ENCODE measurements at regions not wholly inside any gene's neighbourhood (a gene's known extent, or its start where the extent isn't known, plus 50 kb on each side); places are given as distances from the start of the nearest gene placed in this dataset.
A peak's percentile ranks its signal among the peaks of the same experiment; 100 is the strongest.

DNA sequence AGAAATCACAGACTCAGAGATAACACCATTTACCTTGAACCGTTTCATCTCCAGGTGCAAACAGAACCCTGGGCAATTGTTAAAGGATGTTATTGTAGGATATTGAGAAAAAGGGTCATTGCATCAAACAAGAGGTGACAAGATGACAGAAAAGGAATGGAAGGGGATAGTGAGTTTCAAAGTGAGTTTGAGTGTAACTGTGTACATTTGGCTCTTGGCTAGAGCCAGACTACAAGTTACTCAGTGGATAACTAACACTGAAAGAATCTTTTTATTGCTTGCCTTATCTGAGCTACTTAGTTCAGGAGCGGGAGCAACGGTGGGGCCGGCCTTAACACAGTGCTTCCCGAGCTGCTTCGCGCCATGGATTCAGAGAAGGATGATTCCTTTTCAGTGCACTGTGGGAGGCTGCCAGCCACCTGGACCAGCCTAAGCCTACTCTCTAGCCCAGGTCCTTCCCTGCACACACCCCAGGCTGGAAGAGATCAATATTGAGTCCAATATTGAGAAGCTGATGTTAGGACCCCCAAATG lies 193.4 kb downstream of the ATPSCKMT start:
- Histone ChIP-seq H3K9ac (no peak overlapping the region), H3K9me2 (ENCODE audit: insufficient read depth) (no peaks in the 10 kb centered on the region), H4K20me1 (ENCODE audit: insufficient read depth) (no peaks in the 10 kb centered on the region), H3K9me3 (ENCODE audit: low read depth) (no peaks in the 10 kb centered on the region), H2AFZ (no peak overlapping the region), H3F3A (ENCODE audit: insufficient read depth) (no peaks in the 10 kb centered on the region), H3K27ac (no peak overlapping the region), H3K27me3 (replicated peaks; ENCODE audit: insufficient read depth) (peaks cover 15% of the 10 kb centered on the region; the same call in 1 of the 2 replicates), H3K4me2 (ENCODE audit: unreplicated experiment) (no peak overlapping the region), H3K36me3 (ENCODE audit: low read depth) (no peaks in the 10 kb centered on the region), H3K79me2 (ENCODE audit: insufficient read depth) (no peaks in the 10 kb centered on the region), H3K4me3 (no peak overlapping the region), H3K4me1 (ENCODE audit: insufficient read depth) (peaks cover 3% of the 10 kb centered on the region; the same call in 1 of the 2 replicates)
- in situ Hi-C loops (cut with MboI) = no loop called here
- DNase-seq = peak; percentile 18
- 42 to 50% methylated on average over 7 of the region's 7 CpGs for WGBS, 2 experiments (ENCODE audit: low coverage in 1 of 2, low lambda C conversion rate in 2 of 2, missing lambda C conversion rate in 2 of 2)
- no peak for TF ChIP-seq EZH2 (IDR thresholded peaks at IDR 0.05; ENCODE audit: insufficient read depth, poor library complexity, severe bottlenecking)
- no peak for TF ChIP-seq EZH2phosphoT487 (IDR thresholded peaks at IDR 0.05; ENCODE audit: insufficient read depth, low read depth)

GRCh38 chr5:10049858-10050455 lies 199.7 kb downstream of the ATPSCKMT start:
- H4K20me1 ChIP-seq (ENCODE audit: insufficient read depth) = no peaks in the 10 kb centered on the region
- in situ Hi-C loops (cut with MboI) = no loop called here
- no peak overlapping the region for H3K4me2 ChIP-seq (ENCODE audit: unreplicated experiment)
- peaks cover 11% of the 10 kb centered on the region; the same call in 1 of the 2 replicates for H3K27me3 ChIP-seq (replicated peaks; ENCODE audit: insufficient read depth)
- no peaks in the 10 kb centered on the region for H3K9me3 ChIP-seq (ENCODE audit: low read depth)
- H3K79me2 ChIP-seq (ENCODE audit: insufficient read depth) = no peaks in the 10 kb centered on the region
- H3K4me3 ChIP-seq = no peak overlapping the region
- WGBS, 2 experiments (ENCODE audit: low coverage in 1 of 2, low lambda C conversion rate in 2 of 2, missing lambda C conversion rate in 2 of 2) = 28 to 50% methylated on average over 1 of the region's 1 CpG
- H2AFZ ChIP-seq = no peak overlapping the region
- no peaks in the 10 kb centered on the region for H3K36me3 ChIP-seq (ENCODE audit: low read depth)
- no peak overlapping the region for H3K9ac ChIP-seq
- H3K9me2 ChIP-seq (ENCODE audit: insufficient read depth) = no peaks in the 10 kb centered on the region
- no peak for DNase-seq
- H3K27ac ChIP-seq = no peak overlapping the region
- 0 out of 2 replicates have a peak, but pooled peaks cover 7% of the 10 kb centered on the region for H3K4me1 ChIP-seq (ENCODE audit: insufficient read depth)
- no peaks in the 10 kb centered on the region for H3F3A ChIP-seq (ENCODE audit: insufficient read depth)
- TF ChIP-seq EZH2phosphoT487 (IDR thresholded peaks at IDR 0.05; ENCODE audit: insufficient read depth, low read depth) (no peak), EZH2 (IDR thresholded peaks at IDR 0.05; ENCODE audit: insufficient read depth, poor library complexity, severe bottlenecking) (no peak)

DNA sequence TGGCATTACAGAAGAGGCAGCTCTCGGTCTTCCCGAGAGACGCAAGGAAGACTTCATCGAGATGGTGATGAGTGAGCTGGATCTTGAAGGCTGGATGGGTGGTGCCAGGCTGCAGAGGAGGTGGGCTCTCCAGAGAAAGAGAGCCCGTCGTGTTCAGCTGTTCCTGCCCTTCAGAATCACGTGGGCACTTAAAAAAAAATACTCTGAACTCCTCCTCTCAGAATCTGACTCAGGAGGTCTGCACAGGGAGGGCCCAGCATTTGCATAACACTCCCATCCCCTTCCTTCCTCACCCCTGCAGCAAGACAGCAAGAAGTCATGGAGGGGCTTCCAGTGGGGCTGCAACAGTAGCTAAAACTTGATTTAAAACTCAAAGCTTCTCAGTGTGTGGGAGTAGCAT lies 203.0 kb downstream of the ATPSCKMT start:
- H3K27ac ChIP-seq = no peak overlapping the region
- TF ChIP-seq EZH2phosphoT487 (IDR thresholded peaks at IDR 0.05; ENCODE audit: insufficient read depth, low read depth) (no peak), EZH2 (IDR thresholded peaks at IDR 0.05; ENCODE audit: insufficient read depth, poor library complexity, severe bottlenecking) (no peak)
- H4K20me1 ChIP-seq (ENCODE audit: insufficient read depth) = no peaks in the 10 kb centered on the region
- WGBS, 2 experiments (ENCODE audit: low coverage in 1 of 2, low lambda C conversion rate in 2 of 2, missing lambda C conversion rate in 2 of 2) = 51% methylated on average over 7 of the region's 7 CpGs
- DNase-seq = no peak
- H3K36me3 ChIP-seq (ENCODE audit: low read depth) = no peaks in the 10 kb centered on the region
- no peaks in the 10 kb centered on the region for H3K9me2 ChIP-seq (ENCODE audit: insufficient read depth)
- no peaks in the 10 kb centered on the region for H3F3A ChIP-seq (ENCODE audit: insufficient read depth)
- no peak overlapping the region for H3K4me2 ChIP-seq (ENCODE audit: unreplicated experiment)
- peaks cover 22% of the 10 kb centered on the region; the same call in 1 of the 2 replicates for H3K27me3 ChIP-seq (replicated peaks; ENCODE audit: insufficient read depth)
- in situ Hi-C loops (cut with MboI) = no loop called here
- no peaks in the 10 kb centered on the region for H3K9me3 ChIP-seq (ENCODE audit: low read depth)
- no peaks in the 10 kb centered on the region for H3K79me2 ChIP-seq (ENCODE audit: insufficient read depth)
- 0 out of 2 replicates have a peak, but pooled peaks cover 7% of the 10 kb centered on the region for H3K4me1 ChIP-seq (ENCODE audit: insufficient read depth)
- H2AFZ ChIP-seq = no peak overlapping the region
- no peak overlapping the region for H3K4me3 ChIP-seq
- no peak overlapping the region for H3K9ac ChIP-seq

DNA sequence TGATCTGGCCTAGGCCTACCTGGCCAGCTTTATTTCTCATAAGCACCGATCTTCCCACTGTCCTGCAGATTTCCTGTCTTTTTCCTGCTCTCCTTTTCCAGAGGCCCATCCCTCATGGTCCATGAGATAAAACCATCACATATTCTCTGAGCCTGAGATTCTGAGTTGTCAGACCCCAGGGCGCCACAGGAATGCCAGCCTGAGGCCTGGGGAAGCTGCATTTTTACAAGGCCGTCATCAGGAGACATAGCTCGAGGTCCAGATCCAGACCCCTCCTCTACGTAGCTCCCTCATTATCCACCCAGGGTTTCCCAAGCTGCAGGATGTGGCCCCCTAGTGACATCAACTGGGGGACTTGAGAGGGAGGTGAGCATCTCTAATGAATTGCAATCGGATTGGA lies 204.3 kb downstream of the ATPSCKMT start:
- no peak overlapping the region for H3K4me3 ChIP-seq
- H3K36me3 ChIP-seq (ENCODE audit: low read depth) = no peaks in the 10 kb centered on the region
- no peak for DNase-seq
- H3K4me2 ChIP-seq (ENCODE audit: unreplicated experiment) = no peak overlapping the region
- WGBS, 2 experiments (ENCODE audit: low coverage in 1 of 2, low lambda C conversion rate in 2 of 2, missing lambda C conversion rate in 2 of 2) = 61 to 64% methylated on average over 6 of the region's 6 CpGs
- peaks cover 15% of the 10 kb centered on the region; the same call in 1 of the 2 replicates for H3K27me3 ChIP-seq (replicated peaks; ENCODE audit: insufficient read depth)
- in situ Hi-C loops (cut with MboI) = no loop called here
- no peaks in the 10 kb centered on the region for H3K79me2 ChIP-seq (ENCODE audit: insufficient read depth)
- H2AFZ ChIP-seq = no peak overlapping the region
- H3K4me1 ChIP-seq (ENCODE audit: insufficient read depth) = 0 out of 2 replicates have a peak, but pooled peaks cover 7% of the 10 kb centered on the region
- H3K9me2 ChIP-seq (ENCODE audit: insufficient read depth) = no peaks in the 10 kb centered on the region
- H3K27ac ChIP-seq = no peak overlapping the region
- H3K9ac ChIP-seq = no peak overlapping the region
- no peaks in the 10 kb centered on the region for H3F3A ChIP-seq (ENCODE audit: insufficient read depth)
- no peaks in the 10 kb centered on the region for H3K9me3 ChIP-seq (ENCODE audit: low read depth)
- TF ChIP-seq EZH2 (IDR thresholded peaks at IDR 0.05; ENCODE audit: insufficient read depth, poor library complexity, severe bottlenecking) (no peak), EZH2phosphoT487 (IDR thresholded peaks at IDR 0.05; ENCODE audit: insufficient read depth, low read depth) (no peak)
- no peaks in the 10 kb centered on the region for H4K20me1 ChIP-seq (ENCODE audit: insufficient read depth)

Data from GM23248 (cell line).